ENCODE measurements at regions not wholly inside any gene's neighbourhood (a gene's known extent, or its start where the extent isn't known, plus 50 kb on each side); places are given as distances from the start of the nearest gene placed in this dataset.

- Histone ChIP-seq H4K91ac (ENCODE audit: insufficient read depth, low read depth, low read length) (no peak overlapping the region), H3K79me1 (ENCODE audit: low read depth in 1 of 2, low read length in 2 of 2) (no peaks in the 10 kb centered on the region), H3K27ac (ENCODE audit: insufficient read depth, low read length) (no peak overlapping the region), H3K14ac (replicated peaks; ENCODE audit: low read depth, low read length) (no peak overlapping the region), H3K27me3 (ENCODE audit: control insufficient read depth, insufficient read depth, low read length) (no peaks in the 10 kb centered on the region), H2AK5ac (ENCODE audit: low read depth, low read length) (no peak overlapping the region), H4K8ac (ENCODE audit: low read depth in 2 of 2, low read length in 2 of 2) (no peak overlapping the region), H2BK20ac (ENCODE audit: low read depth, low read length) (no peak overlapping the region), H3K4ac (ENCODE audit: low read depth, low read length) (no peak overlapping the region), H3K23ac (ENCODE audit: low read depth, low read length) (no peak overlapping the region), H3K9me3 (ENCODE audit: control insufficient read depth, insufficient read depth, low read length) (peaks cover 32% of the 10 kb centered on the region), H2AFZ (replicated peaks; ENCODE audit: low read length, poor library complexity) (no peak overlapping the region), H3K56ac (ENCODE audit: extremely low read depth, insufficient read depth, low read length) (no peak overlapping the region), H3K9ac (ENCODE audit: low read depth, low read length) (no peak overlapping the region), H3K4me1 (ENCODE audit: control insufficient read depth, insufficient read depth, low read length) (no peaks in the 10 kb centered on the region), H2BK15ac (ENCODE audit: low read depth, low read length) (no peak overlapping the region), H4K20me1 (ENCODE audit: insufficient read depth, low read length) (no peaks in the 10 kb centered on the region), H3K9me1 (ENCODE audit: insufficient read depth, low read length) (no peaks in the 10 kb centered on the region), H3K4me2 (ENCODE audit: low read depth, low read length) (no peak overlapping the region), H3K18ac (ENCODE audit: low read depth, low read length) (no peak overlapping the region), H4K5ac (ENCODE audit: low read depth, low read length) (no peak overlapping the region), H3K36me3 (ENCODE audit: control insufficient read depth, insufficient read depth, low read length) (no peaks in the 10 kb centered on the region), H2BK5ac (ENCODE audit: low read depth, low read length, poor library complexity, severe bottlenecking) (no peak overlapping the region), H2BK120ac (ENCODE audit: low read depth, low read length) (no peak overlapping the region), H2AK9ac (replicated peaks; ENCODE audit: low read depth, low read length, poor library complexity) (no peak overlapping the region), H3K4me3 (ENCODE audit: insufficient read depth, low read depth, low read length) (no peak overlapping the region)
- no TSS peak for BruUV-seq (replicated peaks)
- in situ Hi-C loops (cut with MboI; ENCODE audit: low sequenced_read_pairs), result no loop called here
- DNase-seq (no peak), ATAC-seq (ENCODE audit: low read depth) (no peak)
- ChIA-PET CTCF (no interaction called here), POLR2A (ENCODE audit: unreplicated experiment) (no interaction called here)
- TF ChIP-seq CEBPB (IDR thresholded peaks at IDR 0.05; ENCODE audit: low read depth, low read length) (no peak), POLR2A (IDR thresholded peaks at IDR 0.05; ENCODE audit: low read depth, low read length) (no peak), MXI1 (IDR thresholded peaks at IDR 0.05; ENCODE audit: borderline replicate concordance, low read depth, low read length) (no peak), CTCF (conservative IDR thresholded peaks at IDR 0.05; ENCODE audit: low read depth, low read length) (no peak), BHLHE40 (IDR thresholded peaks at IDR 0.05; ENCODE audit: low read depth, low read length) (no peak)
- intact Hi-C loops (cut with micrococcal nuclease), result no loop called here
- WGBS, 2 experiments (ENCODE audit: extremely low coverage in 2 of 2, insufficient read length in 1 of 2), result no CpG with 5 or more reads among the region's 4 CpGs
- dilution Hi-C loops (cut with HindIII; ENCODE audit: low sequenced_read_pairs, unreplicated experiment), result no loop called here
Observed at GRCh38 chr20:60652615-60653014, 599.4 kb upstream of the CDH4 start.
